Breast epithelium (tissue), 3 donors: ENCODE measurements at regions not wholly inside any gene's neighbourhood (a gene's known extent, or its start where the extent isn't known, plus 50 kb on each side); places are given as distances from the start of the nearest gene placed in this dataset.

Experiments used
- POLR2A ChIP-seq: fragments of 450-650 bp; IDR thresholded peaks from one replicate; pipeline ENCODE4 v1.6.1; 2016; ENCODE audit warnings: antibody characterized with exemption, mild to moderate bottlenecking, moderate library complexity
- TF ChIP-seq, protein P1 (sequence below), 3 donors: fragments of 450-650 bp; IDR thresholded peaks; one replicate each; pipeline ENCODE4 v1.5.1; 2016 to 2017; ENCODE audit warnings: antibody characterized with exemption in 3 of 3, mild to moderate bottlenecking in 3 of 3, moderate library complexity in 3 of 3

DNA sequence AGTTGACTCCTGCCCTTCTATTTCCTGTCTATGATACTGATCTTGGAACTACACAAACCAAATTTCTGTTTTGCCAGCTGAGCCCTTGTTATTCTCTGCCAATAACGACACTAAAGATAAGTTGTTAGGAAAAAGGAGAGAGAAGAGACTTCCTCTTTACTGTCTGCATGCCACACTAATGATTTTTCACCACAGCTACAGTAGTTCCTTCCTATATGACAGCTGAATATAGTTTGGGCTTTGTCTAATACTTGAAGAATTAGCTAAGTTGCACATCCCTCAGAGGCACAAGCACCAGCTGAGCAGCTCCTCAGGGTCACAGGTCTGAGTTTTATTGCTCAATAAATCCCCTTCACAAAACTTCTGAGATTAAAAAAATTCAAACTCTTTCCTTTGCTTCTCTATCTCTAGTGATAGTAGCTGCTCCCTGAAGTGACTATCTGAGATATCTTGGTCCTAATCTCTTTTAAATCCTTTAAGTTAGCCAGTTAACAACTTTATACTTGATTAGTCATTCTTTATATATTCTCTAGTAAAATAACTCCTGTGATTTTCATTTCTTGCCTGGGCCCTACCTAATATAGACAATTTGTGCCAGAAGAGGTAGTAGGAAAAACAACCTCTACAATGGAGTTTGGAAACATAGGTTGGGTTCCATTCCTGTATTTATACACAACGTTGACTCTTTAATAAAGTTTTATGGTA is 253.0 kb upstream of the CNTNAP5 start:
- no peak for TF ChIP-seq POLR2A
- TF ChIP-seq, protein P1, sequence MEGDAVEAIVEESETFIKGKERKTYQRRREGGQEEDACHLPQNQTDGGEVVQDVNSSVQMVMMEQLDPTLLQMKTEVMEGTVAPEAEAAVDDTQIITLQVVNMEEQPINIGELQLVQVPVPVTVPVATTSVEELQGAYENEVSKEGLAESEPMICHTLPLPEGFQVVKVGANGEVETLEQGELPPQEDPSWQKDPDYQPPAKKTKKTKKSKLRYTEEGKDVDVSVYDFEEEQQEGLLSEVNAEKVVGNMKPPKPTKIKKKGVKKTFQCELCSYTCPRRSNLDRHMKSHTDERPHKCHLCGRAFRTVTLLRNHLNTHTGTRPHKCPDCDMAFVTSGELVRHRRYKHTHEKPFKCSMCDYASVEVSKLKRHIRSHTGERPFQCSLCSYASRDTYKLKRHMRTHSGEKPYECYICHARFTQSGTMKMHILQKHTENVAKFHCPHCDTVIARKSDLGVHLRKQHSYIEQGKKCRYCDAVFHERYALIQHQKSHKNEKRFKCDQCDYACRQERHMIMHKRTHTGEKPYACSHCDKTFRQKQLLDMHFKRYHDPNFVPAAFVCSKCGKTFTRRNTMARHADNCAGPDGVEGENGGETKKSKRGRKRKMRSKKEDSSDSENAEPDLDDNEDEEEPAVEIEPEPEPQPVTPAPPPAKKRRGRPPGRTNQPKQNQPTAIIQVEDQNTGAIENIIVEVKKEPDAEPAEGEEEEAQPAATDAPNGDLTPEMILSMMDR (IDR thresholded peaks at IDR 0.05): no peak
